Endometrium (tissue), 2 donors: ENCODE measurements at regions not wholly inside any gene's neighbourhood (a gene's known extent, or its start where the extent isn't known, plus 50 kb on each side); places are given as distances from the start of the nearest gene placed in this dataset.
"Not testable (repeated sequence)": the region's sequence is repeated elsewhere in the genome, so short reads cannot be mapped to it uniquely, and the experiment has no call there.

Source experiments
- FAIRE-seq: peaks from 2 replicates; lab custom pipeline; 2012; peaks lifted over from hg19 to GRCh38; lab: Jason Lieb, UNC
- donor health status: control.
- donor health status: control.

DNA sequence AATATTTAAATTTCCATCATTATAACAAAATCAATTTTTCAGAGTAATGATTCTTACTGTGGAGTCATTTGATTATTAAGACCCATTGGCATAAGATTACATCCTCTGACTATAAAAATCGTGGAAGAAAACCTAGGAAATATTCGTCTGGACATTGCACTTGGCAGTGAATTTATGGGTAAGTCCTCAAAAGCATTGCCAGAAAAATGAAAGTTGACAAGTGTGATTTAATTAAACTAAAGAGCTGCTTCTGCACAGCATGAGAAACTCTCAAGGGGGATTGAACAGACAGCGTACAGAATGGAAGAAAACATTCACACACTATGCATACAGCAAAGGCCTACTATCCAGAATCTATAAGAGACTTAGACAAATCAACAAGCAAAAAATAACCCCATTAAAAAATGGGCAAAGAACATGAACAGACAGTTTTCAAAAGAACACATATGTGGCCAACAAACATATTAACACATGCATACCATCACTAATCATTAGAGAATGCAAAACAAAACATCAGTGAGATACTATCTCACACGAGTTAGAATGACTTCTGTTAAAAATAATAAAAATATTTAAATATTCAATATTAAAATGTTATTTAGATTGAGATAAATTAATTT is 111.4 kb downstream of the CCDC74A start:
- FAIRE-seq = not testable (repeated sequence)

DNA sequence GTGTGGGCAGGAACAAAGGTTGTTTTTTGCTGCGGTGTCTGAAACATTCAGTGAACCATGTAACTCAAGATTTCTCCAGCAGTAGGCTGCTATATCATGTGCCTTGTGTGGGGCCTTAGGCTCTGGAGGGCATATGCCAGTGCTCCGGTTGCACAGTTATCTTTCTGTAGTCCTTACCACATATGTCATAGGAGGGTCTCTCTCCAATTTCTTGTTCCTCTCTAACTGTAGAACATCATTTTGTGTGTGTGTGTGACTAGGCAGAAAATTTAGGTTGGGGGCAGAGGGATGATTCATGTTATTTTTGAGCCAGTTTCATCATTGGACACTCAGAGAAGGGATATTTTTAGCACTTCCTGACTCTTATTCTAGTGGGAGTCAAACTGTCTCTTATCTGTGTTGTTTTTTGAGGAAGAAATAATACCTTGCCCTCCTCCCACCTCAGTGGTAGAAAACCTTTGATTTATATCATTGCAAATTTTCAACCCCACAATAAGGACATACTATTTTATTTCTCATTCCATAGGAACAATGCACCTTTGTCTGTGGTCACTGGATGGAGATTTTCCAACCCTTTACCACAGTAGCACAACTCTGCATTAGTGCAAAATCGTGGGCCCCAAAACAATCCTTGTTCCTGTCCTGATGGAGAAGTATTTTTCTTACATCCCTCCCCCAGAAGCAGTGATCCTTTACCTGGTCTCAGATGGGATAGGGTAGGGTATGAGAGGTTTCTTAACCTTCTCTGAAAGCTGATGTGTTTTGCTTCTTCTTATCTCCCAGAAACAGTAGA is 113.9 kb downstream of the CCDC74A start:
- FAIRE-seq = no peak

DNA sequence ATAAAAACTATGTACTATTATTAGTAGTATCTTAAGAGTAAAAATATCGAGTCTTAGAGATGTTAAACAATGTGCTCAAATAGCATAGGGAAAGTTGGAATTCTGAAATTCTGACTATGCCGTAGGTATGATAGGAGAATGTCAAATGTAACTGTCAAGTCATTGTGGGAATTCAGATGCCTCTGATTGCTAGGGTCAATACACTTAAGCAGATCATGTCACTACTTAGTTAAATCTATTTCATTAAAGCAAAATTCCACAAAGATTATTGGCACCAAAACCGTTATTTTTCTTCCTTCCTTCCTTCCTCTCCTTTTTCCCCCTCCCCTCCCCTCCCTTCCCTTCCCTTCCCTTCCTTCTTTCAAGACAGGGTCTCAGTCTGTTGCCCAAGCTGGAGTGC is 115.5 kb downstream of the CCDC74A start:
- not testable (repeated sequence) for FAIRE-seq

DNA sequence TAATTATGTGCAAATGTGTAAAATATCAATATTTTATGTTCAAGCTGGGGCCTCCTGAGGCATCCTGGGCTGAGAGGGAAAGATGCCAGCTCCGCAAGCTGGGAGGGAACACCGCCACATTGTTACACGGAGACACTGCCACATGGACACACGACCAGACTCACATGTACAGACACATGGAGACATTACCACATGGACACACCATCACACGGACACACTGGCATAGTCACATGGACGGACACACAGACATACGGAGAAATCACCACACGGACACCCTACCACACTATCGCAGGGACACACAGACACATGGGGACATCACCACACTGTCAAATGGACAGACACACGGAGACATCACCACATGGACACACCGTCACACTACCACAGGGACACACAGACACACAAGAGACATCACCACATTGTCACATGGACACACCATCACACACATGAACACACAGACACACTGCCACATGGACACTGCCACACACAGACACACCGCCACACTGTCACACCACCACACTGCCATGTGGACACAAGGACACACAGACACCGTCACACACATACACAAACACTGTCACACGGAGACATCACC is 117.6 kb downstream of the CCDC74A start:
- no peak for FAIRE-seq

DNA sequence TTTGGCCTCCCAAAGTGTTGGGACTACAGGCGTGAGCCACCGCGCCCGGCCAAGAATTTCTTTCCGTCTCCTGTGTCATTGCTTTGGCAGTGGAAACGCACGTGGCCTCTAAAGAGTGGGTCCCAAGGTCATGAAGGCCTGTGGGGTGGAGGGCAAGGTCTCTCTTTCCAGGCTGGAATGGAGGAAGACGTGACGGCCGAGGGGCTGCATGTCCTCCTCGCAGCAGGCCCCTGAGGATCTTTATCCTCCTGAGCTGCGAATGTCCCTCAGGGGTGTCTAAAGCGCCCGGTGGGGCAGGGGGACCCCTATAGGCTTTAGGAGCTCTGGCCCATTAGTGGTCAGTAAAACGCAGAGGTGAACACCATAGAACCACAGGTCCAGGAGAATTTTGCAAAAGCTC is 118.5 kb downstream of the CCDC74A start:
- FAIRE-seq = not testable (repeated sequence)

DNA sequence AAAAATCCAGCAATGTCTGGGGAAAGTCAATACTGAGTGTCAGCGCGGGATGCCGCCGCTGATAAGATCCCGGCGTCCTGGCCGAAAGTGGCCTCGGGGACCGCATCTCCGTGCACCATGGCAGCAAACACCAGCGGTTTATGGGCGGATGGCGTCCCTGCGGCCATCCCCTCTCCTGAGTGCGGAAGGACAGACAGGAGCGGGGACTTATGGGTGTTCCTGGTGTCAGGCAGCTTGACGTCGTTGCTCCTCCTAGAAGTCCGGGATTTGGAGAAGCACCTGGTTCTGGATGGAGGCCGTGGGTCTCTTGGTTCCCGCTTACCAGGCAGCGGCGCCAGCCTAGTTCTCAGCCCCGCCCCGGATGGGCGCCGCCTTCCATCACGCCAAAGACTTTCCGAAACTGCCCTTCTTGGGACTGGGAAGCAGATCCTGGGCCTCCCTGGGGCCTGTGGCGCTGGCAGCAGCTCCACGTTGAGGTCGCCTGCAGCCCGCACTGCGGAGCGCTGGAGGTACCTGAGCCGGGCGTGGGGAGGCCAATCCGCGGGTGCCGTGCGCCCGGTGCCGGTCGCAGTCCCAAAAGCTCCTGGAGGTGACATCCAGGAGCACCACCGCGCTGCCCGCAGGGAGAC is 119.1 kb downstream of the CCDC74A start:
- no peak for FAIRE-seq

DNA sequence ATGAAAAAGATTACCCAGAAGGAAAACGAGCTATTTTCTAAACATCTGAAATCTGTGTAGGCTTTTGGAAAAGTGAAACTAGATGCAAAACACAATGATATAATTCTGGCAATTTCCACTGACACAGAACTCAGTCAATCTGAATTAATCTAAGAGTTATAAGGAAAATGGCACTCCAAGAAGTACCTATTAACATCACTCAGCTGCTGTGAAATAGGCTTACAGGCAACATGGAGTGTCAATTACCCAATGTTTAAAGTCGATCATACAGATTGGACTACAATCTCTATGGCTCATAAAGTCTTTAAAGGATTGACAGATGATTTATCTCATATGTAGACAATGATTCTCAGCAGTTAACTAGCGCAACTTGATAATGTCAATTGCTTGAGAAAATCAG is 120.9 kb downstream of the CCDC74A start:
- not testable (repeated sequence) for FAIRE-seq

DNA sequence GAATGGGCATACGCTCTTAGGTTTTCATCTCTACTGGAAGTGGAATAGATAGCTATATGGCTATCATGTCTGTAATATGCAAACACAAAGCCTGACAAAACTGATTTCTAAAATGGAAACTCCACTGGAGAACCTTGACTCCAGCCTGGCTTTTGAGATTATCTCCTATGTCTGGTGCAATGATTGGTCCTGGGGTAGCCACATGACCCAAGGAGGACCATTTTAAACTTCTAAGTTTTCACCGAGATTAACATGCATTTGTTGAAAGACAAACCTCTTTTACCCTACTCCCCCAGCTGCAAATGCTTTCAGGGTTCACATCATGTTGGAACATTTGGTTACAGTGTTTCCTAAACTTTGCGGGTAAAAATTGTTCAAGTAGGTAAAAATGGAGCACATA is 124.6 kb downstream of the CCDC74A start:
- FAIRE-seq = not testable (repeated sequence)

DNA sequence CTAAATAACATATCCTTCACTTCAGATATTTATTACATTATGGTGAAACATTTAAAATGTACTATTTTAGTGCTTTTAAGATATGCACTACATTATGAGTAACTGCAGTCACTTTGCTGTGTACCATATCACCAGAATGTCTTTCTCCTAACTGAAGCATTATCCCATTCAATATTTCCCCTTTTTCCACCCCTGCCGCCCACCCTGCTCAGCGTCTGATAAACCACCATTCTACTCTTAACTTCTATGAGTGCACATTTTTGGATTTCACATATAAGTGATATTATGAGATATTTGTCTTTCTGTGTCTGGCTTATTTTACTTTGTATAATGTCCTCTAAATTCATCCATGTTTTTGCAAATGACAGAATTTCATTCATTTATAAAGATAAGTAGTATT is 126.4 kb downstream of the CCDC74A start:
- not testable (repeated sequence) for FAIRE-seq

DNA sequence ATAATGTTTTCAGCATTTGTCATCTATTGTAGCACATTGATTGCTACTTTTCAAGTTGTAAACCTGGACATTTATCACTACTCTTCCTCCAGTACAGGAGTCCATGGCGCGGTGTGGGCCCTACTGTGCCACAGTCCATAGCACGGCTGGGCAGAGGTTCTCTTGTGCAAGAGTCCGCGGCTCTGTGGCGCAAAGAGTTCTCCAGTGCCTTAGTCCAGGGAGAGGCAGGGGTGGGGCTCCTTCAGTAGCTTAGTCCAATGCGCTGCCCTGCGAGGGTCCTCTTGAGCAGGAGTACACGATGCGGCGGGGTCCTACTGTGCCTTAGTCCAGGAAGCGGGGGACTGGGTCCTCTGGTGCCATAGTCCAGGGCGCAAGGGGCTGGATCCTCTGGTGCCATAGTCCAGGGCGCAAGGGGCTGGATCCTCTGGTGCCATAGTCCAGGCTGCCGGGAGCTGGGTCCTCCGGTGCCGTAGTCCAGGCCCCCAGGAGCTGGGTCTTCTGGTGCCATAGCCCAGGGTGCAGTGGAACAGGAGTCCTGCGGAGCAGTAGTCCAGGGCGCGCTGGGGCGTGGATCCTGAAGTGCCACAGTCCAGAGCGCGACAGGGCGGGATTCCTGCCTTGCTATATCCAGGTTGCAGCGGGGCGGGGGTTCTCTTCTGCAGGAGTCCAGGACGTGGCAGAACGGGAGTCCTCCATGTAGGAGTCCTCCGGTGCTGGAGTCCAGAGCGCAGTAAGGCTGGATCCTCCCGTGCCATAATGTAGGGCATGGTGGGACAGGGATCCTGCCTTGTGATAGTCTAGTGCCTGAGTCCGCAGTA is 129.3 kb downstream of the CCDC74A start:
- no peak for FAIRE-seq

DNA sequence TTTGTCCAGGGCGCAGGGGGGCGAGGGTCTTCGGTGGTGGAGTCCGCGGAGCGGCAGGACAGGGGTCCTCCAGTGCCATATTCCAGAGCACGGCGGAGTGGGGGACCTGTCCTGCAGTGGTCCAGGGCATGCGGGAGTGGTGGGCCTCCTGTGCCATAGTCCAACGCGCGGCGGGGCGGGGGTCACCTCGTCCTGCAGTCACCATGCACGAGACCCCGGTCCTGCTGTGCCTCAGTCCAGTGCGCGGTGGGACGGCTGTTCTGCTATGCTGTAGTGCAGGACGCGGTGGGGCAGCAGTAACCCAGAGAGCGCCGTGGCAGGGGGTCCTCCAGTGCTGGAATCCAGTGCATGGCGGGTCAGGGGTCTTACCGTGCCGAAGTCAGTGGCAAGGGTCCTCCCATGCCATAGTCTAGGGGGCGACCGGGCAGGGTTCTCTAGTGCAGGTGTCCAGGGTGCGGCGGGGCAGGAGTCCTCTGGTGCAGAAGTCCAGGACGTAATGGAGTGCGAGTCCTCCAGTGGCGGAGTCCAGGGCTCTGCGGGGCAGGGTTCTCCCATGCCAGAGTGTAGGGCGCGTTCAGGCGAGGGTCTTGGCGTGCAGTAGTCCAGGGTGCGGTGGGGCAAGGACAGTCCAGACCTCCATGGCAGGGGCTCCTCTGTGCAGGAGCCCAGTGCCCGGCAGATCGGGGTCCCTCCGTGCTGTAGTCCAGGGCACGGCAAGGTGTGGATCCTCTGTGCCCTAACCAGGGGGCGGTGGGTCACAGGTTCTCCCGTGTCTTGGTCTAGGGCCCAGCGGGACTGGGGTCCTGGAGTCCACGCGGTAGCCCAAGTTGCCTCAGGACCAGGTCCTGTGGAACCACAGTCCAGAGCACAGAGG is 130.4 kb downstream of the CCDC74A start:
- FAIRE-seq = no peak

DNA sequence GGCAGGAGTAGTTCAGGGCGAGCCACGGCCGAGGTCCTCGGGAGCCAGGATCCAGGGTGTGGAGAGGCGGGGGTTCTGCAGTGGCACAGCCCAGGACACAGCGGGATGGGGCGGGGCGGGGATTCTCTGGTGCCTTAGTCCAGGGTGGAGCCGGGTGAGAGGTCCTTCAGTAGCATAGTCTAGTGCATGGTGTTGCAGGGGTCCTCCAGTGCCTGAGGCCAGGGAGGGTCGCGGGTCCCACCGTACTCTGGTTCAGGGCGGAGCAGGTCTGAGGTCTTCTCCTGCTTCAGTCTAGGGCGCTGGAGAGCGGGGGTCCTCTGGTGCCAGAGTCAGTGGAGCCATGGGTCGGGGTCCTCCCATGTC is 131.1 kb downstream of the CCDC74A start:
- FAIRE-seq = no peak

DNA sequence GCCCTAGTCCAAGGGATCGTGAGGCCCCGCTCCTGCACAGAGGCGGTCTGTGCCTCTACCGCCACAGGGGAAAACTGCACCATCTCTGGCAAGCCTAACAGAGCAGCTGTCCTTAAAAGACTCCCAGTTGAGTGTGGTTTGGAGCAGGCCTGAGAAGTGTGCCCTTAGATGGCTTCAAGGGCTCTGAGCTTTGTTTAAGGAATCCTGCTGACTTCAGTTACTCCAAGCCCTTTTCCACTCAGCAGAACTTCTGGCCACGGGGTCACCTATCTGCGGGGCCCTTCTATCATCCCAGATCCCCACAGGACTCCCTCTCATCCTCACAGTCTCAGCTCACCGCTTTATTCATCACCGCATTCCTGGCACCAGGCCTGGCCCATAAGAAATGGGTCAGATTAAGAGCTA is 131.5 kb downstream of the CCDC74A start:
- no peak for FAIRE-seq

DNA sequence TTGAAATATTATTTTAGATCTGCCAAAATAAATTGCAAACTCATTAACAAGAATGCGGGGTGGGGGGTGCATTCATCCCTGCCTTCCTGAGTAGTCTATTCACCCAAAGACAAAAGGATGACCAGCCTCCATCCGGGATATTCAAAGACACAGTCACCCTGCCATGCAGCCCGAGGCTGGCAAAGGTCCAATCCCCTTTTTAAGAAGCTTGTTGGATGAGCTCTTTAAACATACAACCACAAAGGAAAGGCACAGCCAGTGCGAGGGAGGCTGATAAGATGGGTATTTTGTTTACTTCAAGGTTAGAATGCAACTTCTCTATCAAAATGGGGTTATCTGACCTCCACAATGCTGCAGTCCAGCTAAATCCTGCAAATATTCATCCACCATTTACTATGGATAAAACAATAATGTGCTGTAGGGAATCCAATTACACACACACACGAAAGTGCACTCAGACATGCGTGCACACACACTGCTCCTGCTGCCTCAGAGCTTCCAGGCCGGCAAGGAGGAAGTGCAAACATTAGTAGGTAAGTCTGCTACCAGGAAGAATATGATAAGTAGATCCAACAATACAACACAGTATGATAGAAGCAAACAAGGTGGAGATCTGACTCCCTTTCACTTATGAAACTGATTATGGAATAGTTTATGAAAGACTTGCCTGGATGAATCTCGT is 133.6 kb downstream of the CCDC74A start:
- not testable (repeated sequence) for FAIRE-seq

DNA sequence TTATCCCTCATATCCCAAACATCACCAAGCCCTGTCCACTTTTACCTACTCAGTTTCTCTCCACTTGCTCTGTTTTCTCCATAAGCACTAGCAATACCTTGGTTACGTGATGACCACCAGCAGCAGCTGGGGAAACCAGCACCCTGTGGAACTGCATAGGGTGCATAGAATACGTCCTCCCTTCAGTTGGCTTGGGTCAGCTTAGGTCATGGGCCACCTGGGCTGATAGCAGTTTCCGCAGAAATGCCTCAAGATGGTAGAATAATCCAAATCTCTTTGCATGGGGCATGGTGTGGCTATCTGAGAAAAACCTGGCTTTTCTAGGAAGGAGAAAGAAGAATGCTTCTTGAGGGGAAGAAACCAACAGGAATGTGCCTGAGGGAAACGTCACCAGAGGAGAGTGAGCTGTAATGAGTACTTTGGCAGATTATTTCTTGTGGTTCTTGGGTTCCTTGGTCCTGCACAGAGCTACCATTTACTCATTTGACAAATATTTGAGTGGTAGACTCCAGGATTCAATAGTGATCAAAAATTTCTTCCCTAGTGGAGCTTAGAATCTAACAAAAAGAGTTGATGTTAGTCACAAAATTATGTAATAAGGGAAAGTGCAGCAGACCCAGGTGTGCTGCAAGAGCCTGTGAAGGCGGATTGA is 134.3 kb downstream of the CCDC74A start:
- not testable (repeated sequence) for FAIRE-seq

DNA sequence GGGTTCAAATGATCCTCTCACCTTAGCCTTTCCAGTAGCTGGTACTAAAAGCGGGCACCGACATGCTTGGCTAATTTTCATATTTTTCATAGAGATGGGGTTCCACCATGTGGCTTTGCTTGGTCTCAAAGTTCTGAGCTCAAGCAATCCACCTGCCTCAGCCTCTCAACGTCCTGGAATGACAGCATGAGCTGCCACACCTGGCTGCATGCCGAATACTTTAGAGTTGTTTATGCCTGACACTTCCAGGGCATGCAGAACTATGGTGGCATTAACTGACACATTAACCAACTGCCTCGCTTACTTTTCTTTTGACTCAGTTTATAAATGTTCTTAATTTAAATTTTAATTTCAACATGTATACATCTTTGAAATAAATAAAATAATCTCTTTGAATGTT is 135.8 kb downstream of the CCDC74A start:
- not testable (repeated sequence) for FAIRE-seq

DNA sequence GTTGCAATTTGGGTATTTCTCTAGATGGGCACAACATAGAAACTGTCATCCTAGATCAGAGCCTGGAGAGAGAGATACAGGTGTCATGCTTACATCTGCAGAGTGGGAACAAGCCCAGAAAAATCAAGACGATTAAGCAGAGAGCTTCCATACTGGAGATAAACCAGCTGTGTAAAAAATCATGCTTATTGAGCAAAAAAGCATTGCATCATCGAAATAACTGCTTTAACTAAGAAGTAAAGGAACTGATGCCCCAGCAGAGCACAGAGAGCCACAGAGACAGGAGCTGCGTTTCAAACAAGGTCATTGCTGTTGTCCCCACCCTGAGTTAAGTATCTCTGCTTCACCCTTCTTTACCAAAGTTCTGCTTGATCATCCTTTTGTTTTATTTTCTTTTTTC is 138.0 kb downstream of the CCDC74A start:
- not testable (repeated sequence) for FAIRE-seq

DNA sequence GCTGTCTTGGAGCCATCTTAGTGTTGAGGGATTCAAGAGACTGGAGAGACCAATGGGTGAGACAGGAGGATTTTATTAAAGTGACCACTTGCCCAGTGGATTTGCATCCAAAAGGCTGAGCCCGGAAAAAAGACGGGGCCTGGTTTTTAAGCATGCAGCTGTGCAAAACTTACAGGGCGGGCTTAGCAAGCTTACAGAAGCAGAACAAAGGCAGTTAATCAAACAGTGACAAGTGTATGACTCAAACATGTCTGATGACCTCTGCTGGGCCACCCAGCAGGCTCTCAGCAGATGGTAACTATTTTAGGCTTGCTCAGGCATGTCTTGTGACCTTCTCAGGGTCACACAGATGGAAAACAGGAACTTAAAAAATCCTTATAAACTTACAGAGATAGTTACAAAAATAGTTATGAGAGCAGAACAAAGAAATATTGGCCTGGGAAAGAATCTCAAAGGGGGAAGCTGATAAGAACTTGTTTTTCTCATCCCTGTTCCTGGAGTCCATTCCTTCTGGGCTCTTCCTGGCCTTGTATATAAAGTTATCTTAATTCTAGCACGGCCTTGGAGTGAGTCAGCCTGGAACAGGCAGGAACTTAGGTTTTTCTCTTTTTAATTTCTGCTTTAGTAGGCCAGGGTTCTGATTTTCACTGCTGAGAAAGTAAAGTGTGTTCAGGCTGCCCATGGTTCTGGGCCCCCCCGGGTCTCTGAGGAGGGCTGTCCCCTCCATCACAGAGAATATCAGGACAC is 141.3 kb downstream of the CCDC74A start:
- peak; percentile 72 for FAIRE-seq

DNA sequence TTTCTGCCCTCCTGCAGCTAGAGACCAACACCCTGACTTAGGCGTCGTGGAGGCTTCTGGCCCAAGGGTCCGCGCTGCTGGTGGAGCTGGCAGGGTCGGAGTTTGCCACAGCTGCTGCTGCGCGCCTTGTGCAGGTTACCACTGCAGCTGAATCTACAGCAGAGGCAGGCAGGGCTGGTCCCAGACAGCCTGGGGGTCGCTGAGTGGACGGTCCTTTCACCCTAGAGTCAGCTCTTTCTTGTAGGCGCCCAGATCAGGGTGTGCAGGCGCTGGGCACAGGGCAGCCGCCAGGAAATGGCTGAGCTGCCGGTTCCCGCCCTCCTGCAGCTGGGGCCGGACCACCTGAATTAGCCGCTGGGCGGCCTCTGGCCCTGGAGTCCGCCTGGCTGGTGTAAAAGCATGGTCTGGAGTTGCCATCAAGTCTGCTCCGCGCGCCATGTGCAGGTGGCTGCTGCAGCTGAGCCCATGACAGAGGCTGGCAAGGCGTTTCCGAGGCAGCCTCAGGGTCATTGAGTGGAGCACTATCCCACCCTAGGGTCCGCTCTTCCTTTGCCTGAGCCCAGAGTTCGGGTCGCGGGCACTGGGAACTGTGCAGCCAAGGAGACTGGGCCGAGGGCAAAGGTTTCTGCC is 144.3 kb downstream of the CCDC74A start:
- not testable (repeated sequence) for FAIRE-seq
